HG03103 (cell line): ENCODE measurements at regions not wholly inside any gene's neighbourhood (a gene's known extent, or its start where the extent isn't known, plus 50 kb on each side); places are given as distances from the start of the nearest gene placed in this dataset.
"Not testable (repeated sequence)": the region's sequence is repeated elsewhere in the genome, so short reads cannot be mapped to it uniquely, and the experiment has no call there.

Source experiments
- ATAC-seq: cut with Tn5 transposase; IDR thresholded peaks from one replicate; pipeline ENCODE4 v1.9.1; 2021; ENCODE audit warnings: low read depth; ENCODE audit not compliant: unreplicated experiment

GRCh38 chr15:83335542-83335941 lies 51.1 kb upstream of the BNC1 start:
- ATAC-seq, result not testable (repeated sequence)

- ATAC-seq, result no peak
Observed at GRCh38 chr15:83339396-83339795, 54.9 kb upstream of the BNC1 start.

- no peak for ATAC-seq
Observed at GRCh38 chr15:83340087-83340486, 55.6 kb upstream of the BNC1 start.

GRCh38 chr15:83346342-83346741 lies 61.9 kb upstream of the BNC1 start:
- ATAC-seq, result no peak

GRCh38 chr15:83352119-83352518 lies 67.7 kb upstream of the BNC1 start:
- no peak for ATAC-seq

GRCh38 chr15:83356501-83357399 lies 72.3 kb upstream of the BNC1 start:
- ATAC-seq, result no peak

GRCh38 chr15:83358972-83359564 lies 74.6 kb upstream of the BNC1 start:
- no peak for ATAC-seq

GRCh38 chr15:83362706-83363105 lies 78.2 kb upstream of the BNC1 start:
- ATAC-seq, result no peak

- no peak for ATAC-seq
Observed at GRCh38 chr15:83364501-83364900, 80.0 kb upstream of the BNC1 start.

GRCh38 chr15:83365370-83365938 lies 81.0 kb upstream of the BNC1 start:
- ATAC-seq, result no peak

- ATAC-seq, result no peak
Observed at GRCh38 chr15:83372434-83372891, 74.7 kb upstream of the SH3GL3 start.

GRCh38 chr15:83378921-83379578 lies 68.1 kb upstream of the SH3GL3 start:
- ATAC-seq, result no peak

- ATAC-seq, result no peak
Observed at GRCh38 chr15:83379579-83379959, 67.6 kb upstream of the SH3GL3 start.

GRCh38 chr15:83380059-83380458 lies 67.1 kb upstream of the SH3GL3 start:
- ATAC-seq, result no peak

- peak; percentile 92 for ATAC-seq
Observed at GRCh38 chr15:83380682-83381081, 66.5 kb upstream of the SH3GL3 start.

- ATAC-seq, result not testable (repeated sequence)
Observed at GRCh38 chr15:83383608-83384139, 63.5 kb upstream of the SH3GL3 start.

- no peak for ATAC-seq
Observed at GRCh38 chr15:83396101-83396500, 51.0 kb upstream of the SH3GL3 start.
